Stromal cell of bone marrow (primary cell): ENCODE measurements at regions not wholly inside any gene's neighbourhood (a gene's known extent, or its start where the extent isn't known, plus 50 kb on each side); places are given as distances from the start of the nearest gene placed in this dataset.

Experiments used
- DNase-seq: peaks from one replicate; pipeline ENCODE4 v3.0.0-alpha.2; 2012; ENCODE audit warnings: low read depth

GRCh38 chr14:61941421-61942150, 179.4 kb downstream of the SNAPC1 start:
- DNase-seq = no peak

GRCh38 chr14:61948376-61948775, 186.2 kb downstream of the SNAPC1 start:
- no peak for DNase-seq

DNA sequence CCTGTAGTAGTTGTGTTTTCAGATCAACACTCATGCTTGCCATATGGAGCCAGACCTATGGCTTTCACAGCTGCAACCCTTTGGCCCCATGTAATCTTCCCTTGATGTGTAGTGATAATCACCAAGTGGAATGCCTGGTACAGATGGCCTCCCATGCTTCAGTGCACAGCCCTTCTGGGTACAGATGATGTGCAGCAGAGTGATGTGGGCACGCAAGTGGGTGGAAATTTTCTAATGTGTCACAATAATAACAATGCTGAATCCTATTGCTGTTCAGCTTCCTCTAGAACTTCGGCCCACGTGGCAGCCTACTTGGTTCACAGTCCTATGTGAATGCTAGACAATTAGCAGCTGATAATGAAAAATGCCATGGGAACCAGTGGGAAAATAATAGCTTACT, 188.1 kb downstream of the SNAPC1 start:
- DNase-seq = no peak

DNA sequence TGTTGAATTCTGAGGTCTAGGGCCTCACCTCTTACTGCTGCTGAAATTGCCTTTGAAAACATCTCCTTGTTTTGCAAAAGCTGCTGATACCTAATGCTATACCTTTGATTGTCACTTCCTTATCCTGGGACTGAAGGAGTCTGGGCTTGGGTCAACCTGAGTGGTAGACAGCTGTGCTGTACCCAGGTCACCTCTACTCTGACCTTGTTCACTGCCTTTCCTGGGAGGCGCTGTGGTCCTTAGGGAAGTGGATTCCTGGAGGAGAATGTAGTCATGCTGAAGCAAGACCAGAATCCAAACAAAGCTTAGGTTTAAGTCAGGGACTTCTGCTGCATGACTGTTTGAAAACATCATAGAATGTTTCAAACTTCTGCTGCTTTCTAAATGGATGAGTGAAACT, 191.4 kb downstream of the SNAPC1 start:
- no peak for DNase-seq

GRCh38 chr14:61954306-61954705, 192.1 kb downstream of the SNAPC1 start:
- no peak for DNase-seq

GRCh38 chr14:61956517-61956916, 194.3 kb downstream of the SNAPC1 start:
- no peak for DNase-seq

GRCh38 chr14:61959348-61959747, 197.1 kb downstream of the SNAPC1 start:
- DNase-seq = no peak

DNA sequence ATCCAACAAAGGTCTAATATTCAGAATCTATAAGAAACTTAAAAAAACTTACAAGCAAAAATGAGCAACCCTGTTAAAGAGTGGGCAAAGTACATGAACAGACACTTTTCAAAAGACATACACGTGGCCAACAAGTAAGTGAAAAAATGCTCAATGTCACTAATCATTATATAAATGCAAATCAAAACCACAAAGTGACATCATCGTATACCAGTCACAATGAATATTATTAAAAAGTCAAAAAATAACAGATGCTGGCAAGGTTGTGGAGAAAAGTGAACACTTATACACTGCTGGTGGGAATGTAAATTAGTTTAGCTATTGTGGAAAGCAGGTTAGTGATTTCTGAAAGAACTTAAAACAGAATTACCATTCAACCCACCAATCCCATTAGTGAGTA, 199.1 kb downstream of the SNAPC1 start:
- DNase-seq = no peak

DNA sequence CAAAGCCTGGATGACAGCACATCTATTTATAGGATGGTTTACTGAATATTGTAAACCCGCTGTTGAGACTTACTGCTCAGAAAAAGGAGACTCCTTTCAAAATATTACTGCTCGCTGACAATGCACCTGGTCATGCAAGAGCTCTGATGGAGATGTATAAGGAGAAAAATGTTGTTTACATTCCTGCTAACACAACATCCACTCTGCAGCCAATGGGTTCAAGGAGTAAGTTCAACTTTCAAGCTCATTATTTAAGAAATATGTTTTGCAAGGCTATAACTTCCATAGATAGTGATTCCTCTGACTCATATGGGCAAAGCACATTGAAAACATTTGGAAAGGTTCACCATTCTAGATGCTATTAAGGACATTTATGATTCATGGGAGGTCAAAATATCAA, 201.7 kb downstream of the SNAPC1 start:
- no peak for DNase-seq

GRCh38 chr14:61965030-61965745, 203.0 kb downstream of the SNAPC1 start:
- DNase-seq = peak; percentile 25

DNA sequence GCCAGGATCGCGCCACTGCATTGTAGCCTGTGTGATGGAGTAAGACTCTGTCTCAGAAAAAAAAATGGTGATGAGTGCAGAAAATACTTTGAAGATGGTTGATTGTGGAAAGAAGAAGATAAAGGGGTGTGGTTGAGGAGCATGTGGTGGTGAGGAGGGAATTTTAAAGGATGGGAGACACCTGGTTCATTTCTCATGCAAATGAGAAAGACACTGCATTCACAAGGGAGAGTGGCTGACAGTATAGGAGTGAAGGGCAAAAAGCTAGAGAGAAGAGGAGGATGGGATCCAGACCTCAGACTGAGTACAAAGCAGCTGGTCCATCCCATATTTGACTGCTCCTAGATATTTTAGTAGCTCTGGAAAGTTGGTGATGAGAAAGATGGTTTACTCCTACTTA, 206.0 kb downstream of the SNAPC1 start:
- DNase-seq = no peak

GRCh38 chr14:61972711-61973110, 210.5 kb downstream of the SNAPC1 start:
- no peak for DNase-seq

DNA sequence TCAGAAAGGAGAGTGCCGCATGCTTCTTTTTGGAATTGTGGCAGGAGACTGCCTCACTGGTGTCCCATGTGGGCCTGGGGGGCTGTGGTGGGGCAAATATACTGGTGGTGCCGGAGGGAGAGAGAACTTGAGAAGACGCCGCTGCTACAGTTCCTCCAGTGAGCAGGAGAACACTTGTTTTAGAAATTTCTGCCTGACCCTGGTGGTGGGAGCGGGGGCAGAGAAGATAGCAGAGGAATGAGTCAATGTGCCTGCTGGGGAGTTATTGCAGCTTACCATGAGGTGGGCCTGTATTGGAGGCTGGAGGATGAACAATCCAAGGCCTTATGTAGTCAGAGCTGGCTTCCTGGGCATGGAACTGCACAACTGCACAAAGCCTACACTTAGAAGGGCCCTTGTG, 211.8 kb downstream of the SNAPC1 start:
- no peak for DNase-seq

GRCh38 chr14:61977217-61977616, 215.0 kb downstream of the SNAPC1 start:
- DNase-seq = peak; percentile 21

DNA sequence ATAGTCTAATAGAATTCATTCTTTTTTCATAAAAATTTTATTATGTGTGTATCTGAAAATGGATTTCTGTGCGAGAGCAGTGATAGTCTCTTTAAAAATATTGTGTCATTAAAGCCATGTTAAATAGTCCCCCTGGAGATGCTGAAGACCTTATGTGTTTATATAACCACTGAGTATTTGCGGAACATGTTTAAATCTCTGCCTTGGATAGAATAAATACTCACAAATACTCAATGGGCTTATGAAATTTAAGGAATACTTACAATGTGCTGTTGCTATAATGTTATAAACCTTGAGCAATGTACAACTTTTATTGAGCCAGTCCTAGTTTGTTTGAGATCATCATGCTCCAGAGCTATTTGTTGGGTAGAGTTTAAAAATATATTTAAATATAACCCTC, 226.0 kb downstream of the SNAPC1 start:
- no peak for DNase-seq

- no peak for DNase-seq
These were observed 229.9 kb downstream of the SNAPC1 start for GRCh38 chr14:61992139-61992538.

- DNase-seq = no peak
These were observed 230.7 kb downstream of the SNAPC1 start for GRCh38 chr14:61992926-61993325.

- no peak for DNase-seq
These were observed 232.4 kb downstream of the SNAPC1 start for GRCh38 chr14:61994589-61994988.

DNA sequence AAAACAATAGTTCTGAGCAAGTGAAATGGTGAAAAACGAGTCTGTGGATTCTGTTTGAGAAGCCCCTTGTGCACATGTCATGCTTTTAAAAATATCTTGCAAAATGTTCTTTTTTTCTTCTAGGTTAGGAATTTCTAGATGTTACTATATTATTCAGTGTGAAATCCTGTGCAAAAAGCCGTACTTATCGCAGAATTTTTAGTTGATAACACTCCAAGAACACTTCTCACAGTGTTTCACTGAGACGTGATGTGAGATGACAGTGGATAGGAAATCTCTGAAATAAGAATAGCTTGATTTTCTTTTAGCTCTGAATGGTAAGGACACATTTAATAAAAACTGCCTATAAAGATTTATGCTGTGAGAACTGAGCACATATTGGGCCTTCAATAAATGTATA, 234.5 kb downstream of the SNAPC1 start:
- DNase-seq = no peak

DNA sequence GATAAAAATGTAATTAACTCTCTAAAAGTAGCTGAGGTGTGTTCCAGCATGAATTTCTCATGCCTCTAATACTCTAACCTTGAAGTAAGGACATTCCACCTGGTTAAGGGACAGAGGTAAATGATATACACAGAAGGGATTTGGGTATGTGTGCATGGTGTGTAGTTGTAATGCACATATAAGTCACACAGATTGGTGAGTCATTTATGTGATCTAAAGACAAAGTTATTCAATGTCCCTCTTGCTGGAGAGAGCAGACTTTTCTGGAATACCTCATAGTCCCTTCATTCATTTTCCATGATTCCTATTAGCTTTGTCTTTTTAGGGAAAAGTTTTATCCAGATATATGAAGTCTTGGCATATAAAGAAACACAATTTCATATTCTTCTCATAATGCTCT, 234.9 kb downstream of the SNAPC1 start:
- DNase-seq = no peak

GRCh38 chr14:62001963-62002362, 239.7 kb downstream of the SNAPC1 start:
- DNase-seq = no peak

DNA sequence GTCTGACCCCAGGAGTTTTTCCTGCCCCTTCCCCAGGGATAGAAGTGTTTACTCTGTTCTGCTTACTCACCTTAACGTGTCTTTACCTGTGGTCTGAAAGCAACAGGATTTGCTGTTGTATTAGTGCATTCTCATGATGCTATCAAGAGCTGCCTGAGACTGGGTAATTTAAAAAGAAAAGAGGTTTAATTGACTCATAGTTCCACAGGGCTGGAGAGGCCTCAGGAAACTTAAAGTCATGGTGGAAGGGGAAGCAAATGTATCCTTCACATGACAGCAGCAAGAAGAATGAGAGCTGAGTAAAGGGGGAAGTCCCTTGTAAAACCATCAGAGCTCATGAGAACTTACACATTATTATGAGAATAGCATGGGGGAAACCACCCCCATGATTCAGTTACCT, 240.4 kb downstream of the SNAPC1 start:
- no peak for DNase-seq

DNA sequence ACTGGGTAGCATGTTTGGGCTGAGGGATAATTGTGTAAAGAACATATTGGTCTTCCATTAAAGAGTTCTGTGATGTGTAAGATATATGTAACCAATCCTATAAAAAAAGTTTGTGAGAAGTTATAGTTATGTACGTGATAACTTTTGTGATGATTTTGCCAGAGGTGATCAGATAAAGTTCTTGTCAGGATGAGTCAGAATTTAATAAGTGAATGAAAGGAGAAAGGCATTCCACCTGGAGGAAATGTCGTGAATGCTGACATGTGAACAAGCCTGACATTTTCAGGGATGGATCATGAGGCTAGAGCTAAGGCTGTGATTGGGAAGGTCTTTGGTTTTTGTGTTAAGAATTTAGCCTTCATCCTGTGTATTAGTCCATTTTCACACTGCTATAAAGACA, 241.5 kb downstream of the SNAPC1 start:
- DNase-seq = no peak
